ENCODE measurements at regions not wholly inside any gene's neighbourhood (a gene's known extent, or its start where the extent isn't known, plus 50 kb on each side); places are given as distances from the start of the nearest gene placed in this dataset.

- WGBS = 66% methylated on average over 2 of the region's 2 CpGs
Measured at GRCh38 chrX:96430756-96431455, 253.7 kb upstream of the DIAPH2 start.

DNA sequence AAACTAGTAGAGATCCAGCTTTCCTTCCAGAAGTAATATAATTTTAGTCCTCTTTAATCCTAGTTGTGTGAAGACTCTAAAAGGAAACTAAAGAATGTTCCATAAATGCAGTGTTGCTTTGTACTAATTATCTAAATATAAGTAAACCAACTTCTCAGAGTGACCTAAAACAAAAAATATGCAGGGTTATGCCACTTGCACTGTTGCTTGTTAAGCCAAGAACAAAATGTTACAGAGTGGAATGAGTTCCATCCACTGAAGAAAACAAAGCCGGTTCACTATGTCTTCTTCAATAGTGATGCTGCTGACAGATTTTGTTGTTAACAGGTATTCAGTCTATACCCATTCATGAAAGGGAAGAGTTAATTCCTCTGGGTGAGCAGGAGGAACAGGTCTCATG is 252.0 kb upstream of the DIAPH2 start:
- Histone ChIP-seq H3K4me1 (ENCODE audit: insufficient read depth, low read length) (no peaks in the 10 kb centered on the region), H3K4me3 (ENCODE audit: low read length) (no peak overlapping the region), H3K36me3 (ENCODE audit: insufficient read depth, low read length) (no peaks in the 10 kb centered on the region), H3K9me3 (ENCODE audit: insufficient read depth, low read depth, low read length) (no peaks in the 10 kb centered on the region), H3K9ac (ENCODE audit: low read depth, low read length) (no peak overlapping the region), H3K27ac (ENCODE audit: low read depth, low read length) (no peak overlapping the region), H3K27me3 (ENCODE audit: insufficient read depth, low read length) (no peaks in the 10 kb centered on the region)
- WGBS = 92% methylated on average over 1 of the region's 1 CpG

More at GRCh38 chrX:96430756-96431455, 253.7 kb upstream of the DIAPH2 start:
- Histone ChIP-seq H3K9ac (ENCODE audit: low read depth, low read length) (no peak overlapping the region), H3K36me3 (ENCODE audit: insufficient read depth, low read length) (no peaks in the 10 kb centered on the region), H3K9me3 (ENCODE audit: insufficient read depth, low read depth, low read length) (no peaks in the 10 kb centered on the region), H3K4me3 (ENCODE audit: low read length) (no peak overlapping the region), H3K27me3 (ENCODE audit: insufficient read depth, low read length) (no peaks in the 10 kb centered on the region), H3K4me1 (ENCODE audit: insufficient read depth, low read length) (no peaks in the 10 kb centered on the region), H3K27ac (ENCODE audit: low read depth, low read length) (no peak overlapping the region)

- Histone ChIP-seq H3K4me1 (ENCODE audit: insufficient read depth, low read length) (no peaks in the 10 kb centered on the region), H3K36me3 (ENCODE audit: insufficient read depth, low read length) (no peaks in the 10 kb centered on the region), H3K9ac (ENCODE audit: low read depth, low read length) (no peak overlapping the region), H3K27ac (ENCODE audit: low read depth, low read length) (no peak overlapping the region), H3K9me3 (ENCODE audit: insufficient read depth, low read depth, low read length) (no peaks in the 10 kb centered on the region), H3K4me3 (ENCODE audit: low read length) (no peak overlapping the region), H3K27me3 (ENCODE audit: insufficient read depth, low read length) (no peaks in the 10 kb centered on the region)
- WGBS = 62% methylated on average over 2 of the region's 2 CpGs
Measured at GRCh38 chrX:96433409-96434077, 251.1 kb upstream of the DIAPH2 start.

DNA sequence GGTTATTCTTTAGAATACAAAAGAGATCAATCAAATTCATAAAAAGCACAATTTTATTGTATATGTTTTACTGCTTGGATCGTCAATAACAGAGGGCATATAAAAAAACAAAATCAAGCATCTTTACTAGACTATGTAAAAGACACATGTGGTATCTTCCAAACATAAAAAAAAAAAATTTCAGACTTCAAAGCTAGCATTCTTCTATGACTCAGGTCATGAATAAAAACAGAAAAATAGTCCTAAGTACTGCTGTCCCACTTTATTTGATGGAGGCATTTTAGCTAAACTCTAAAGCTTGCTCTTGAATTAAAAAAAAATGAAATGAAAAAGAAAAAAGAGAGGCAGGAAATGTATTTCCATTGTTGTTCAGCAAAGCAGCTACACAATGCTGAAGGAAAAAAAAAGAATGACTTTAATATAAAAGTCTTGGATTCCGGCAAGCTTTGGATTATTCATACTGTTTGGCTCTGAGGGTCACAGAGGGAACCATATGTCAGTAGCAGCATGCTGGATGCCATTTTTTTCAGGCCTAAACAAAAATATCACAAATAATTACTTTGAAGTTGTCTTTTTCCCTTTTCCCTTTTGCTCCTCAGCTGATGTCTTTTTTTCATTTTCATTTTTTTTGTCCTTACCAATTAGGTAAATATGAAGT is 249.1 kb upstream of the DIAPH2 start:
- Histone ChIP-seq H3K9ac (ENCODE audit: low read depth, low read length) (no peak overlapping the region), H3K27me3 (ENCODE audit: insufficient read depth, low read length) (no peaks in the 10 kb centered on the region), H3K27ac (ENCODE audit: low read depth, low read length) (no peak overlapping the region), H3K4me1 (ENCODE audit: insufficient read depth, low read length) (no peaks in the 10 kb centered on the region), H3K4me3 (ENCODE audit: low read length) (no peak overlapping the region), H3K36me3 (ENCODE audit: insufficient read depth, low read length) (no peaks in the 10 kb centered on the region), H3K9me3 (ENCODE audit: insufficient read depth, low read depth, low read length) (no peaks in the 10 kb centered on the region)
- WGBS = 93% methylated on average over 1 of the region's 2 CpGs

GRCh38 chrX:96436105-96436504 is 248.5 kb upstream of the DIAPH2 start:
- Histone ChIP-seq H3K36me3 (ENCODE audit: insufficient read depth, low read length) (no peaks in the 10 kb centered on the region), H3K9me3 (ENCODE audit: insufficient read depth, low read depth, low read length) (no peaks in the 10 kb centered on the region), H3K4me3 (ENCODE audit: low read length) (no peak overlapping the region), H3K27me3 (ENCODE audit: insufficient read depth, low read length) (no peaks in the 10 kb centered on the region), H3K27ac (ENCODE audit: low read depth, low read length) (no peak overlapping the region), H3K4me1 (ENCODE audit: insufficient read depth, low read length) (no peaks in the 10 kb centered on the region), H3K9ac (ENCODE audit: low read depth, low read length) (no peak overlapping the region)
- WGBS = 100% methylated on average over 1 of the region's 3 CpGs

DNA sequence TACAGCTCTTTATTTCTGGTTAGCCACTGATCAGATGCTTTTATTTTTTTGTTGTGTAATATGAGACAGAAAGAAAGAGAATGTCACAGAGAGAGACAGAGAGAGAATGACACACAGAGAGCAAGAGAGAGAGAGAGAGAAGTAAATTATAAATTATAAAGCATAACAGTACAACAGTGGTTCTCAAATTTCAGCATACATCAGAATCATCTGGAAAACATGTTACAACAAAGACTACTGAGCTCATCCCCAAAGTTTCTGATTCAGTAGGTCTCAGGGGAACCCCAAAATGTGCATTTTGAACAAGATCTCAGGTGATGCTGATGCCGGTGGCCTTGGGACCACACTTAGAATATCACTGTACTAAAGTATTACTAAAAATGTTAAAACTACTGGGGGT is 245.8 kb upstream of the DIAPH2 start:
- Histone ChIP-seq H3K27me3 (ENCODE audit: insufficient read depth, low read length) (no peaks in the 10 kb centered on the region), H3K9ac (ENCODE audit: low read depth, low read length) (no peak overlapping the region), H3K9me3 (ENCODE audit: insufficient read depth, low read depth, low read length) (no peaks in the 10 kb centered on the region), H3K4me1 (ENCODE audit: insufficient read depth, low read length) (no peaks in the 10 kb centered on the region), H3K27ac (ENCODE audit: low read depth, low read length) (no peak overlapping the region), H3K36me3 (ENCODE audit: insufficient read depth, low read length) (no peaks in the 10 kb centered on the region), H3K4me3 (ENCODE audit: low read length) (no peak overlapping the region)
- WGBS = 100% methylated on average over 1 of the region's 1 CpG

- Histone ChIP-seq H3K9ac (ENCODE audit: low read depth, low read length) (no peak overlapping the region), H3K4me1 (ENCODE audit: insufficient read depth, low read length) (no peaks in the 10 kb centered on the region), H3K36me3 (ENCODE audit: insufficient read depth, low read length) (no peaks in the 10 kb centered on the region), H3K4me3 (ENCODE audit: low read length) (no peak overlapping the region), H3K9me3 (ENCODE audit: insufficient read depth, low read depth, low read length) (no peaks in the 10 kb centered on the region), H3K27ac (ENCODE audit: low read depth, low read length) (no peak overlapping the region), H3K27me3 (ENCODE audit: insufficient read depth, low read length) (no peaks in the 10 kb centered on the region)
- 94% methylated on average over 6 of the region's 6 CpGs for WGBS
Measured at GRCh38 chrX:96440941-96441340, 243.7 kb upstream of the DIAPH2 start.

- Histone ChIP-seq H3K36me3 (ENCODE audit: insufficient read depth, low read length) (no peaks in the 10 kb centered on the region), H3K4me1 (ENCODE audit: insufficient read depth, low read length) (no peaks in the 10 kb centered on the region), H3K27me3 (ENCODE audit: insufficient read depth, low read length) (no peaks in the 10 kb centered on the region), H3K4me3 (ENCODE audit: low read length) (no peak overlapping the region), H3K27ac (ENCODE audit: low read depth, low read length) (no peak overlapping the region), H3K9me3 (ENCODE audit: insufficient read depth, low read depth, low read length) (no peaks in the 10 kb centered on the region), H3K9ac (ENCODE audit: low read depth, low read length) (no peak overlapping the region)
- 91% methylated on average over 7 of the region's 9 CpGs for WGBS
Measured at GRCh38 chrX:96445531-96446065, 239.0 kb upstream of the DIAPH2 start.

DNA sequence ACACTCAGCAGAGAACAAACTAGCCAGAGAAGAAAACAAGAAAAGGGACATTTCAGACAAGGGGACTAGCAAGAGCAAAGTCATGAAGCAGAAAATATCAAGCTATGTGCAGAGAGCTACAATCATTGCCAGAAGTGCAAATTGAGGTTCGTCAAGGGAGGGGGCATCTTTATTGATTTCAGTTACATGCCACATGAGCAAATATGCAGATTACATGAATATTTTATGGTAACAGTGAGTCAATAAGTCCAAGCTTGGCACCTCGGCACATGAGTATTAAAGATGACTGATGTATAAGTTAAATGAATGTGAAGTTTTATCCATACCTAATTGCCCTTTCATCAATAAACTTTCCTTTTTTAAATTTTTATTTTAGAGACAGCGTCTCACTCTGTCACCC is 238.1 kb upstream of the DIAPH2 start:
- H3K4me3 ChIP-seq (ENCODE audit: low read length) = no peak overlapping the region
- no peak overlapping the region for H3K9ac ChIP-seq (ENCODE audit: low read depth, low read length)
- H3K27me3 ChIP-seq (ENCODE audit: insufficient read depth, low read length) = no peaks in the 10 kb centered on the region
- 78% methylated on average over 2 of the region's 3 CpGs for WGBS
- H3K36me3 ChIP-seq (ENCODE audit: insufficient read depth, low read length) = no peaks in the 10 kb centered on the region
- no peaks in the 10 kb centered on the region for H3K4me1 ChIP-seq (ENCODE audit: insufficient read depth, low read length)
- no peak overlapping the region for H3K27ac ChIP-seq (ENCODE audit: low read depth, low read length)
- H3K9me3 ChIP-seq (ENCODE audit: insufficient read depth, low read depth, low read length) = no peaks in the 10 kb centered on the region

- Histone ChIP-seq H3K4me3 (ENCODE audit: low read length) (no peak overlapping the region), H3K9me3 (ENCODE audit: insufficient read depth, low read depth, low read length) (no peaks in the 10 kb centered on the region), H3K4me1 (ENCODE audit: insufficient read depth, low read length) (no peaks in the 10 kb centered on the region), H3K36me3 (ENCODE audit: insufficient read depth, low read length) (no peaks in the 10 kb centered on the region), H3K9ac (ENCODE audit: low read depth, low read length) (no peak overlapping the region), H3K27me3 (ENCODE audit: insufficient read depth, low read length) (no peaks in the 10 kb centered on the region), H3K27ac (ENCODE audit: low read depth, low read length) (no peak overlapping the region)
- WGBS = 100% methylated on average over 1 of the region's 1 CpG
Measured at GRCh38 chrX:96447161-96447560, 237.5 kb upstream of the DIAPH2 start.

- H3K4me3 ChIP-seq (ENCODE audit: low read length) = no peak overlapping the region
- no peak overlapping the region for H3K27ac ChIP-seq (ENCODE audit: low read depth, low read length)
- no peaks in the 10 kb centered on the region for H3K36me3 ChIP-seq (ENCODE audit: insufficient read depth, low read length)
- no peaks in the 10 kb centered on the region for H3K9me3 ChIP-seq (ENCODE audit: insufficient read depth, low read depth, low read length)
- 76% methylated on average over 5 of the region's 6 CpGs for WGBS
- no peaks in the 10 kb centered on the region for H3K27me3 ChIP-seq (ENCODE audit: insufficient read depth, low read length)
- H3K4me1 ChIP-seq (ENCODE audit: insufficient read depth, low read length) = no peaks in the 10 kb centered on the region
- no peak overlapping the region for H3K9ac ChIP-seq (ENCODE audit: low read depth, low read length)
Measured at GRCh38 chrX:96449191-96449590, 235.5 kb upstream of the DIAPH2 start.

Data from HUES64 (cell line).